ENCODE measurements at regions not wholly inside any gene's neighbourhood (a gene's known extent, or its start where the extent isn't known, plus 50 kb on each side); places are given as distances from the start of the nearest gene placed in this dataset.

DNA sequence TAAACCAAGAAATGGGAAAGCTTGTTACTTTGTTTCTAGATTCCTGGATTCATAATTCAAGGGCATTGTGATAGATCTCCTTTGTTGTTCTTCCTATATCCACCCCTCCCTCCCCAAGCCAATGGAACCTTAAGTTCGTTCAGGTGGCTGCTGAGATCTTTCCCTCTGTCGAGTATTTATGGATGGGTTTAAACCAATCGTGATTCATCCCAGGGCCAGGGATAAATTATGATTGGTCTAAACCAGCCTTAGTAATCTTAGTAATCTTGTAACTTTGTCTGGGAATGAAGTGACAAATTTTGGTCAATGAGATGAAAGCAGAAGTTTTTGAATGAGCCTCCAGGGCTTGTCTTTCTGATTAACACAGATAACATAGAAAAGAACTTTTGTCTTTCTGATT is 56.1 kb upstream of the PCED1B start:
- TF ChIP-seq, protein P1, sequence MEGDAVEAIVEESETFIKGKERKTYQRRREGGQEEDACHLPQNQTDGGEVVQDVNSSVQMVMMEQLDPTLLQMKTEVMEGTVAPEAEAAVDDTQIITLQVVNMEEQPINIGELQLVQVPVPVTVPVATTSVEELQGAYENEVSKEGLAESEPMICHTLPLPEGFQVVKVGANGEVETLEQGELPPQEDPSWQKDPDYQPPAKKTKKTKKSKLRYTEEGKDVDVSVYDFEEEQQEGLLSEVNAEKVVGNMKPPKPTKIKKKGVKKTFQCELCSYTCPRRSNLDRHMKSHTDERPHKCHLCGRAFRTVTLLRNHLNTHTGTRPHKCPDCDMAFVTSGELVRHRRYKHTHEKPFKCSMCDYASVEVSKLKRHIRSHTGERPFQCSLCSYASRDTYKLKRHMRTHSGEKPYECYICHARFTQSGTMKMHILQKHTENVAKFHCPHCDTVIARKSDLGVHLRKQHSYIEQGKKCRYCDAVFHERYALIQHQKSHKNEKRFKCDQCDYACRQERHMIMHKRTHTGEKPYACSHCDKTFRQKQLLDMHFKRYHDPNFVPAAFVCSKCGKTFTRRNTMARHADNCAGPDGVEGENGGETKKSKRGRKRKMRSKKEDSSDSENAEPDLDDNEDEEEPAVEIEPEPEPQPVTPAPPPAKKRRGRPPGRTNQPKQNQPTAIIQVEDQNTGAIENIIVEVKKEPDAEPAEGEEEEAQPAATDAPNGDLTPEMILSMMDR (IDR thresholded peaks at IDR 0.05), result no peak
- no peak for TF ChIP-seq POLR2A (IDR thresholded peaks at IDR 0.05)
